Tibial nerve (tissue), 4 donors: ENCODE measurements at regions not wholly inside any gene's neighbourhood (a gene's known extent, or its start where the extent isn't known, plus 50 kb on each side); places are given as distances from the start of the nearest gene placed in this dataset.
"Not testable (repeated sequence)": the region's sequence is repeated elsewhere in the genome, so short reads cannot be mapped to it uniquely, and the experiment has no call there.

Experiments used
- EP300 ChIP-seq, 2 donors: sonication (generic); formaldehyde crosslinking; IDR thresholded peaks; one replicate each; pipeline ENCODE4 v1.6.1; 2017; ENCODE audit warnings: antibody characterized with exemption in 2 of 2, mild to moderate bottlenecking in 1 of 2
- POLR2A ChIP-seq, 2 donors: fragments of 450-650 bp; IDR thresholded peaks; one replicate each; pipeline ENCODE4 v1.6.1; 2017; ENCODE audit warnings: antibody characterized with exemption in 2 of 2, mild to moderate bottlenecking in 2 of 2, moderate library complexity in 2 of 2
- TF ChIP-seq, protein P1 (sequence below), 5 experiments: fragments of 200-600 bp in 3 of 5; fragments of 450-650 bp in 2 of 5; sonication (generic) in 3 of 5; IDR thresholded peaks; one replicate each; pipeline ENCODE4 v1.5.1; 2016 to 2019; ENCODE audit warnings: antibody characterized with exemption in 5 of 5, mild to moderate bottlenecking in 3 of 5, moderate library complexity in 2 of 5

GRCh38 chr1:149423122-149423521 is 51.7 kb upstream of the NBPF19 start:
- TF ChIP-seq POLR2A, EP300 (IDR thresholded peaks at IDR 0.05): not testable (repeated sequence)
- TF ChIP-seq, protein P1, sequence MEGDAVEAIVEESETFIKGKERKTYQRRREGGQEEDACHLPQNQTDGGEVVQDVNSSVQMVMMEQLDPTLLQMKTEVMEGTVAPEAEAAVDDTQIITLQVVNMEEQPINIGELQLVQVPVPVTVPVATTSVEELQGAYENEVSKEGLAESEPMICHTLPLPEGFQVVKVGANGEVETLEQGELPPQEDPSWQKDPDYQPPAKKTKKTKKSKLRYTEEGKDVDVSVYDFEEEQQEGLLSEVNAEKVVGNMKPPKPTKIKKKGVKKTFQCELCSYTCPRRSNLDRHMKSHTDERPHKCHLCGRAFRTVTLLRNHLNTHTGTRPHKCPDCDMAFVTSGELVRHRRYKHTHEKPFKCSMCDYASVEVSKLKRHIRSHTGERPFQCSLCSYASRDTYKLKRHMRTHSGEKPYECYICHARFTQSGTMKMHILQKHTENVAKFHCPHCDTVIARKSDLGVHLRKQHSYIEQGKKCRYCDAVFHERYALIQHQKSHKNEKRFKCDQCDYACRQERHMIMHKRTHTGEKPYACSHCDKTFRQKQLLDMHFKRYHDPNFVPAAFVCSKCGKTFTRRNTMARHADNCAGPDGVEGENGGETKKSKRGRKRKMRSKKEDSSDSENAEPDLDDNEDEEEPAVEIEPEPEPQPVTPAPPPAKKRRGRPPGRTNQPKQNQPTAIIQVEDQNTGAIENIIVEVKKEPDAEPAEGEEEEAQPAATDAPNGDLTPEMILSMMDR (IDR thresholded peaks at IDR 0.05): not testable (repeated sequence)
